GM12878 (cell line): ENCODE measurements at regions not wholly inside any gene's neighbourhood (a gene's known extent, or its start where the extent isn't known, plus 50 kb on each side); places are given as distances from the start of the nearest gene placed in this dataset.

Source experiments
- ATAC-seq: fragments of 200-7000 bp; cut with Tn5 transposase; 3 replicates; pipeline ENCODE4 v1.9.1; 2020; ENCODE audit warnings: mild to moderate bottlenecking, moderate library complexity
- BruUV-seq: library from RNA; stranded (reverse); fragments of 400-500 nt; replicated peaks from 2 replicates; lab custom pipeline; 2021; lab: Mats Ljungman, UMichigan
- CTCF ChIA-PET: fragments of 300-600 bp; sonication (Branson Sonifier 250); formaldehyde crosslinking; extraction: SDS; loops from one replicate; lab custom pipeline; 2021; ENCODE audit warnings: inconsistent platforms; lab: Yijun Ruan, JAX
- POLR2A ChIA-PET: fragments of 350-600 bp; formaldehyde crosslinking; extraction: SDS; loops from one replicate; lab custom pipeline; 2021; ENCODE audit warnings: inconsistent platforms; lab: Charles Lee
- RAD21 ChIA-PET: fragments of 300-600 bp; sonication (Branson Sonifier 250); formaldehyde crosslinking; loops from one replicate; lab custom pipeline; 2023; ENCODE audit warnings: antibody characterized with exemption; ENCODE audit not compliant: unreplicated experiment; lab: Charles Lee
- SMC1A ChIA-PET: fragments of 300-600 bp; sonication (Branson Sonifier 250); formaldehyde crosslinking; loops from one replicate; lab custom pipeline; 2023; ENCODE audit not compliant: unreplicated experiment, uncharacterized antibody; lab: Charles Lee
- DNase-seq: peaks from one replicate; pipeline ENCODE4 v3.0.0-alpha.2; 2011; ENCODE audit warnings: low read depth, low spot score
- FAIRE-seq: peaks from 3 replicates; lab custom pipeline; 2011; peaks lifted over from hg19 to GRCh38; lab: Jason Lieb, UNC
- H2AFZ ChIP-seq: 2 replicates; pipeline ENCODE4 v1.6.0; 2011; ENCODE audit warnings: low read depth, low read length, control low read depth; ENCODE audit not compliant: control insufficient read depth
- H3K27ac ChIP-seq: 2 replicates; pipeline ENCODE4 v1.5.1; 2011; ENCODE audit warnings: control low read depth; ENCODE audit not compliant: control insufficient read depth, insufficient read depth
- H3K27me3 ChIP-seq, 2 experiments: replicated peaks in 1 of 2; 2 replicates each; pipeline versions ENCODE4 v1.6.0 to v1.6.1; 2011; ENCODE audit warnings: low read length in 1 of 2; ENCODE audit not compliant: control insufficient read depth in 2 of 2, insufficient read depth in 2 of 2
- H3K36me3 ChIP-seq, 2 experiments: 2 replicates each; pipeline ENCODE4 v1.5.1; 2011; ENCODE audit warnings: low read length in 1 of 2; ENCODE audit not compliant: control insufficient read depth in 2 of 2, insufficient read depth in 2 of 2
- H3K4me1 ChIP-seq: 2 replicates; pipeline ENCODE4 v1.6.1; 2011; ENCODE audit warnings: mild to moderate bottlenecking, low read length, moderate library complexity, mixed read lengths; ENCODE audit not compliant: control insufficient read depth, insufficient read depth
- H3K4me2 ChIP-seq: 2 replicates; pipeline ENCODE4 v1.6.0; 2011; ENCODE audit warnings: control low read depth; ENCODE audit not compliant: control insufficient read depth, insufficient read depth
- H3K4me3 ChIP-seq: fragments of 200-600 bp; sonication (generic); 2 replicates; pipeline ENCODE4 v1.5.1; 2016
- H3K79me2 ChIP-seq: 2 replicates; pipeline ENCODE4 v1.6.0; 2011; ENCODE audit warnings: low read length; ENCODE audit not compliant: control insufficient read depth, insufficient read depth
- H3K9ac ChIP-seq: 2 replicates; pipeline ENCODE4 v1.8.0; 2011; ENCODE audit warnings: low read length, control low read depth, mixed read lengths; ENCODE audit not compliant: control insufficient read depth, insufficient read depth
- H3K9me3 ChIP-seq: replicated peaks from 3 replicates; pipeline ENCODE4 v1.5.1; 2011; ENCODE audit warnings: mild to moderate bottlenecking, low read length; ENCODE audit not compliant: control insufficient read depth, insufficient read depth
- H4K20me1 ChIP-seq: 2 replicates; pipeline ENCODE4 v1.6.0; 2011; ENCODE audit not compliant: control insufficient read depth, insufficient read depth
- ASH2L ChIP-seq: fragments of 300-600, 200-600 bp; sonication (generic); IDR thresholded peaks from 2 replicates; pipeline ENCODE4 v1.6.1; 2017; ENCODE audit warnings: low read depth, mild to moderate bottlenecking, borderline replicate concordance
- CBX3 ChIP-seq: fragments of 200-600 bp; sonication (generic); IDR thresholded peaks from 2 replicates; pipeline ENCODE4 v1.6.1; 2016; ENCODE audit warnings: low read depth, borderline replicate concordance
- ESRRA ChIP-seq: IDR thresholded peaks from 2 replicates; pipeline ENCODE4 v1.6.1; 2012; ENCODE audit warnings: mild to moderate bottlenecking, low read length, improper control_type of control experiment
- EZH2 ChIP-seq: IDR thresholded peaks from 2 replicates; pipeline ENCODE4 v1.6.1; 2012; ENCODE audit warnings: low read depth, mild to moderate bottlenecking, control low read depth, inconsistent platforms, low read length, borderline replicate concordance; ENCODE audit not compliant: control insufficient read depth
- FOXK2 ChIP-seq: fragments of 450-650 bp; IDR thresholded peaks from 2 replicates; pipeline ENCODE4 v1.6.1; 2017; ENCODE audit warnings: mild to moderate bottlenecking, moderate library complexity
- FOXM1 ChIP-seq: IDR thresholded peaks from 2 replicates; pipeline ENCODE4 v1.6.1; 2012; ENCODE audit warnings: low read depth, mild to moderate bottlenecking, inconsistent platforms, low read length, moderate library complexity
- MYB ChIP-seq: fragments of 150-350 bp; IDR thresholded peaks from 2 replicates; pipeline ENCODE4 v1.6.1; 2014; ENCODE audit warnings: mild to moderate bottlenecking, low read depth, low read length, borderline replicate concordance
- NFXL1 ChIP-seq: fragments of 450-650 bp; IDR thresholded peaks from 2 replicates; pipeline ENCODE4 v1.6.1; 2017; ENCODE audit warnings: antibody characterized with exemption, mild to moderate bottlenecking, borderline replicate concordance
- NR2C1 ChIP-seq: fragments of 450-650 bp; IDR thresholded peaks from 2 replicates; pipeline ENCODE4 v1.6.1; 2017; ENCODE audit warnings: antibody characterized with exemption, mild to moderate bottlenecking, moderate library complexity
- NR2F1 ChIP-seq: fragments of 450-650 bp; conservative IDR thresholded peaks from 2 replicates; pipeline ENCODE4 v1.6.1; 2017; ENCODE audit warnings: mild to moderate bottlenecking
- NRF1 ChIP-seq: conservative IDR thresholded peaks from 2 replicates; pipeline ENCODE4 v1.6.1; 2011; ENCODE audit warnings: mild to moderate bottlenecking, low read depth, low read length, improper control_type of control experiment
- RFX5 ChIP-seq: IDR thresholded peaks from 2 replicates; pipeline ENCODE4 v1.6.1; 2011; ENCODE audit warnings: low read depth, low read length, improper control_type of control experiment
- TAF1 ChIP-seq: IDR thresholded peaks from 2 replicates; pipeline ENCODE4 v1.6.1; 2011; ENCODE audit warnings: mild to moderate bottlenecking, low read depth, low read length, borderline replicate concordance
- TCF7 ChIP-seq: IDR thresholded peaks from 2 replicates; pipeline ENCODE4 v1.6.1; 2014; ENCODE audit warnings: antibody characterized with exemption, borderline replicate concordance
- WRNIP1 ChIP-seq: IDR thresholded peaks from 2 replicates; pipeline ENCODE4 v1.6.1; 2011; ENCODE audit warnings: low read depth, low read length, improper control_type of control experiment, borderline replicate concordance
- ZNF217 ChIP-seq: fragments of 450-650 bp; IDR thresholded peaks from 2 replicates; pipeline ENCODE4 v1.6.1; 2017; ENCODE audit warnings: antibody characterized with exemption, mild to moderate bottlenecking
- WGBS: methylation state at CpG from one replicate; pipeline ENCODE4 v1.1.6; 2016; ENCODE audit warnings: low lambda C conversion rate; ENCODE audit not compliant: insufficient replicate concordance, insufficient coverage; ENCODE audit errors: missing lambda C conversion rate; 5-methylcytosine and 5-hydroxymethylcytosine counted together
- in situ Hi-C: fragments of 300-500 bp; cut with MboI; formaldehyde crosslinking; loops from 9 replicates; pipeline ENCODE4 v1.14.3; 2018; ENCODE audit warnings: mixed read lengths
- intact Hi-C: fragments of 100-400 bp; cut with micrococcal nuclease; formaldehyde crosslinking; loops from one replicate; pipeline ENCODE4 v1.14.2; 2022; ENCODE audit not compliant: unreplicated experiment
- TF ChIP-seq, protein P1 (sequence below): fragments of 450-650 bp; IDR thresholded peaks from 2 replicates; pipeline ENCODE4 v1.6.1; 2017; ENCODE audit warnings: mild to moderate bottlenecking, moderate library complexity
- TF ChIP-seq, protein P2 (sequence below): IDR thresholded peaks from 2 replicates; pipeline ENCODE4 v1.6.1; 2012; ENCODE audit warnings: improper control_type of control experiment, low read depth, low read length; ENCODE audit not compliant: insufficient replicate concordance

GRCh38 chr6:101236709-101237108 lies 156.8 kb upstream of the GRIK2 start:
- Histone ChIP-seq H4K20me1 (no peaks in the 10 kb centered on the region), H3K79me2 (no peaks in the 10 kb centered on the region), H3K4me3 (no peak overlapping the region)
- in situ Hi-C loops: no loop called here
- POLR2A ChIA-PET: no interaction called here
- WGBS: 21% methylated on average over 4 of the region's 4 CpGs
- TF ChIP-seq ASH2L (no peak), FOXM1 (no peak), NR2C1 (no peak), NRF1 (no peak), WRNIP1 (no peak), MYB (no peak), FOXK2 (no peak), TAF1 (no peak), EZH2 (no peak), NR2F1 (no peak), CBX3 (no peak), ESRRA (no peak), NFXL1 (no peak), ZNF217 (no peak), TCF7 (no peak), RFX5 (no peak)
- TF ChIP-seq, protein P1, sequence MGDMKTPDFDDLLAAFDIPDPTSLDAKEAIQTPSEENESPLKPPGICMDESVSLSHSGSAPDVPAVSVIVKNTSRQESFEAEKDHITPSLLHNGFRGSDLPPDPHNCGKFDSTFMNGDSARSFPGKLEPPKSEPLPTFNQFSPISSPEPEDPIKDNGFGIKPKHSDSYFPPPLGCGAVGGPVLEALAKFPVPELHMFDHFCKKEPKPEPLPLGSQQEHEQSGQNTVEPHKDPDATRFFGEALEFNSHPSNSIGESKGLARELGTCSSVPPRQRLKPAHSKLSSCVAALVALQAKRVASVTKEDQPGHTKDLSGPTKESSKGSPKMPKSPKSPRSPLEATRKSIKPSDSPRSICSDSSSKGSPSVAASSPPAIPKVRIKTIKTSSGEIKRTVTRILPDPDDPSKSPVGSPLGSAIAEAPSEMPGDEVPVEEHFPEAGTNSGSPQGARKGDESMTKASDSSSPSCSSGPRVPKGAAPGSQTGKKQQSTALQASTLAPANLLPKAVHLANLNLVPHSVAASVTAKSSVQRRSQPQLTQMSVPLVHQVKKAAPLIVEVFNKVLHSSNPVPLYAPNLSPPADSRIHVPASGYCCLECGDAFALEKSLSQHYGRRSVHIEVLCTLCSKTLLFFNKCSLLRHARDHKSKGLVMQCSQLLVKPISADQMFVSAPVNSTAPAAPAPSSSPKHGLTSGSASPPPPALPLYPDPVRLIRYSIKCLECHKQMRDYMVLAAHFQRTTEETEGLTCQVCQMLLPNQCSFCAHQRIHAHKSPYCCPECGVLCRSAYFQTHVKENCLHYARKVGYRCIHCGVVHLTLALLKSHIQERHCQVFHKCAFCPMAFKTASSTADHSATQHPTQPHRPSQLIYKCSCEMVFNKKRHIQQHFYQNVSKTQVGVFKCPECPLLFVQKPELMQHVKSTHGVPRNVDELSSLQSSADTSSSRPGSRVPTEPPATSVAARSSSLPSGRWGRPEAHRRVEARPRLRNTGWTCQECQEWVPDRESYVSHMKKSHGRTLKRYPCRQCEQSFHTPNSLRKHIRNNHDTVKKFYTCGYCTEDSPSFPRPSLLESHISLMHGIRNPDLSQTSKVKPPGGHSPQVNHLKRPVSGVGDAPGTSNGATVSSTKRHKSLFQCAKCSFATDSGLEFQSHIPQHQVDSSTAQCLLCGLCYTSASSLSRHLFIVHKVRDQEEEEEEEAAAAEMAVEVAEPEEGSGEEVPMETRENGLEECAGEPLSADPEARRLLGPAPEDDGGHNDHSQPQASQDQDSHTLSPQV: no peak
- TF ChIP-seq, protein P2, sequence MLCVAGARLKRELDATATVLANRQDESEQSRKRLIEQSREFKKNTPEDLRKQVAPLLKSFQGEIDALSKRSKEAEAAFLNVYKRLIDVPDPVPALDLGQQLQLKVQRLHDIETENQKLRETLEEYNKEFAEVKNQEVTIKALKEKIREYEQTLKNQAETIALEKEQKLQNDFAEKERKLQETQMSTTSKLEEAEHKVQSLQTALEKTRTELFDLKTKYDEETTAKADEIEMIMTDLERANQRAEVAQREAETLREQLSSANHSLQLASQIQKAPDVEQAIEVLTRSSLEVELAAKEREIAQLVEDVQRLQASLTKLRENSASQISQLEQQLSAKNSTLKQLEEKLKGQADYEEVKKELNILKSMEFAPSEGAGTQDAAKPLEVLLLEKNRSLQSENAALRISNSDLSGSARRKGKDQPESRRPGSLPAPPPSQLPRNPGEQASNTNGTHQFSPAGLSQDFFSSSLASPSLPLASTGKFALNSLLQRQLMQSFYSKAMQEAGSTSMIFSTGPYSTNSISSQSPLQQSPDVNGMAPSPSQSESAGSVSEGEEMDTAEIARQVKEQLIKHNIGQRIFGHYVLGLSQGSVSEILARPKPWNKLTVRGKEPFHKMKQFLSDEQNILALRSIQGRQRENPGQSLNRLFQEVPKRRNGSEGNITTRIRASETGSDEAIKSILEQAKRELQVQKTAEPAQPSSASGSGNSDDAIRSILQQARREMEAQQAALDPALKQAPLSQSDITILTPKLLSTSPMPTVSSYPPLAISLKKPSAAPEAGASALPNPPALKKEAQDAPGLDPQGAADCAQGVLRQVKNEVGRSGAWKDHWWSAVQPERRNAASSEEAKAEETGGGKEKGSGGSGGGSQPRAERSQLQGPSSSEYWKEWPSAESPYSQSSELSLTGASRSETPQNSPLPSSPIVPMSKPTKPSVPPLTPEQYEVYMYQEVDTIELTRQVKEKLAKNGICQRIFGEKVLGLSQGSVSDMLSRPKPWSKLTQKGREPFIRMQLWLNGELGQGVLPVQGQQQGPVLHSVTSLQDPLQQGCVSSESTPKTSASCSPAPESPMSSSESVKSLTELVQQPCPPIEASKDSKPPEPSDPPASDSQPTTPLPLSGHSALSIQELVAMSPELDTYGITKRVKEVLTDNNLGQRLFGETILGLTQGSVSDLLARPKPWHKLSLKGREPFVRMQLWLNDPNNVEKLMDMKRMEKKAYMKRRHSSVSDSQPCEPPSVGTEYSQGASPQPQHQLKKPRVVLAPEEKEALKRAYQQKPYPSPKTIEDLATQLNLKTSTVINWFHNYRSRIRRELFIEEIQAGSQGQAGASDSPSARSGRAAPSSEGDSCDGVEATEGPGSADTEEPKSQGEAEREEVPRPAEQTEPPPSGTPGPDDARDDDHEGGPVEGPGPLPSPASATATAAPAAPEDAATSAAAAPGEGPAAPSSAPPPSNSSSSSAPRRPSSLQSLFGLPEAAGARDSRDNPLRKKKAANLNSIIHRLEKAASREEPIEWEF: no peak
- TF ChIP-seq, all 136 proteins: peak for 0
- H2AFZ ChIP-seq: no peak overlapping the region
- H3K9ac ChIP-seq: no peak overlapping the region
- no peak overlapping the region for H3K27ac ChIP-seq
- DNase-seq (no peak), ATAC-seq (no peak), FAIRE-seq (no peak)
- CTCF ChIA-PET: no interaction called here
- SMC1A ChIA-PET: no interaction called here
- no TSS peak for BruUV-seq
- H3K36me3 ChIP-seq: no peaks in the 10 kb centered on the region
- H3K9me3 ChIP-seq: no peaks in the 10 kb centered on the region
- H3K4me2 ChIP-seq: no peak overlapping the region
- H3K27me3 ChIP-seq: no peaks in the 10 kb centered on the region
- RAD21 ChIA-PET: interaction anchor here (0.9 kb wide), 1 partner anchor 9 kb away, joined by 3 read pairs; no protein-coding TSS in a partner anchor
- H3K4me1 ChIP-seq: no peaks in the 10 kb centered on the region
- intact Hi-C loops: no loop called here
